ENCODE measurements at regions not wholly inside any gene's neighbourhood (a gene's known extent, or its start where the extent isn't known, plus 50 kb on each side); places are given as distances from the start of the nearest gene placed in this dataset.

- TF ChIP-seq MXD1 (CRISPR knock-in tag; IDR thresholded peaks at IDR 0.05; ENCODE audit: borderline replicate concordance, poor library complexity, severe bottlenecking) (no peak), ZBTB1 (CRISPR knock-in tag; IDR thresholded peaks at IDR 0.05; ENCODE audit: borderline replicate concordance, low read depth) (no peak), CTCF (IDR thresholded peaks at IDR 0.05 in 2 of 3, conservative IDR thresholded peaks at IDR 0.05 in 1 of 3; ENCODE audit: insufficient read depth in 2 of 3, low read depth in 1 of 3, low read length in 3 of 3) (no peak)
Observed at GRCh38 chr2:83323038-83323437, 1136.0 kb downstream of the SUCLG1 start.
